ENCODE measurements at regions not wholly inside any gene's neighbourhood (a gene's known extent, or its start where the extent isn't known, plus 50 kb on each side); places are given as distances from the start of the nearest gene placed in this dataset.

DNA sequence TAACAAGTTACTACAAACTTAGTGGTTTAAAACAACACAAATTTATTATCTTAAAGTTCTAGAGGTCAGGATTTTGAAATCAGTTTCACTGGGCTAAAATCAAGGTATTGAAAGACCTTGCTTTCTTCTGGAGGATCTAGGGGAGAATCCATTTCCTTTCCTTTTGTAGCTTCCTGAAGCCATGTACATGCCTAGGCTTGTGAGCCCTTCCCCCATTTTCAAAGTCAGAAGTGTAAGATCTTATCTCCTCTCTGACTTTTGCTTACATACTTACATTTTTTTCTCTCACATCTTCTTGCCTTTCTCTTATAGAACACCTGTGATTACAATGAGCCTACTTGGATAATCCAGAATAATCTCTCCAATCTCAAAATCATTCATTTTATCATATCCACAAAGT lies 78.7 kb upstream of the MBOAT2 start:
- TF ChIP-seq CTCF (IDR thresholded peaks at IDR 0.05; ENCODE audit: insufficient read depth, low read length, poor library complexity, severe bottlenecking) (no peak), EZH2phosphoT487 (conservative IDR thresholded peaks at IDR 0.05; ENCODE audit: low read length) (no peak)
